ENCODE measurements at regions not wholly inside any gene's neighbourhood (a gene's known extent, or its start where the extent isn't known, plus 50 kb on each side); places are given as distances from the start of the nearest gene placed in this dataset.
"Not testable (repeated sequence)": the region's sequence is repeated elsewhere in the genome, so short reads cannot be mapped to it uniquely, and the experiment has no call there.

DNA sequence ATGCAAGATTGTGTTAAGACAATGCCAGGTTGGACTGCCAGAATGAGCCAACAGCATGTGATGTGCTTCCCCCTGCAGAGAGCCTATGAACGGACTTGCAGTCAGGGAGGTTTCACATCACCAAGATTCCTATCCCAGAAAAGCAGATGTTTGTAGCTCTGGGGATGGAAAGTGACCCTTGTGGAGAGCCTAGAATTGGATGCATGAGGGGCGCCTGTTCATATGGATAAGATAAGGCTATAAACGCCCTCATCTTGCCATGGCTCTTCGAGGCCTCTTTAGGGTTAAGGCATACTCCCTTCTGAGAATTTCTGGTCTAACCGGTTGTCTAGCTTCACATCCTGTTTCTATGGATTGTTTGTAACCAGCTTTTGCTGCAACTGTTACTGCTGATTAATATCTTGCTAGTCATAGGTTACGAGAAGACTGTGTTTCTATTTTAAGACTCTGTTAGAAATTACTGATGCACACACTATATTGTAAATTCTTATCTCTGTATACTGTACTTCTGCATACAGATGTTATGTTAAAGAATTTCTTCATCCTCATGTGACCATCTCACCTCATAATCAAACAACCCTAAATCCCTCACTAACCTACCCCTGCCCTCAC, 295.8 kb downstream of the PTGER3 start:
- not testable (repeated sequence) for DNase-seq (ENCODE audit: low read depth)

DNA sequence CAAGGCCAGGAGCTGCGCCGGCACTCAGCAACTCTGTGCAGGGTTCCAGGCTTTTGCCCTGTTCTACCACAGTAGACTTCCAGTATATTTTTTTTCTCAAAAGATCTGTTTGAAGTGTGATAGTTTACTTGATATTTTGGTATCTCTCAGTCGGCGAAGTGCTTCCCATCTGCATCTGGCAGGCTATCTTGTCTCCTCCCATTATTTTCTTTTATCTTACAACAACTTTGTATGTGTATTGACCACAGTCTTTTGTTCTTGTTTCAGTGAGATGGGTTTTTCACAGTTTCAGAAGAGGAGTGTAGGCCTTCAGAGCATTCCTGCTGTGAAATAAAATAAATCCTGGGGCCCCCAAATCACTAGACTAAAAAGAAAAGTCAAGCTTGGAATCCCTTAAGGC, 292.9 kb downstream of the PTGER3 start:
- DNase-seq (ENCODE audit: low read depth) = no peak

DNA sequence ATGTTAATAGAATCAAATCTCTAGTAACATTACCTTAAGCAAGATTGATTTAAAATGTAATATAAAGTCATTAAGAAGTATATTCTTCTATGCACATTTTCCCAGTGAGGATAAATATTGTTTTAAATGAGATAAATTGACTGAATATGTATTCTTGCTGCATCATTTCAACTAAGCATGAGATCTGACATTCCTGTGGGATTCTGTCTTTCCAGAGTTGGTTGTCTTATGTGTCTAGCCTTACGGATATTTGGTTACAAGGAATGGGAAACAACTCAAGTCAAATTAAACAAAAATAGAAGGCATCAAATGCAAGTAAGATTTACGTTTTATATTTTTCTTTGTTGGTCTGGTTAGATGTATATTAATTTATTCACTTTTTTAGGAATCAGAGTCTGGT, 287.5 kb downstream of the PTGER3 start:
- DNase-seq (ENCODE audit: low read depth) = no peak

DNA sequence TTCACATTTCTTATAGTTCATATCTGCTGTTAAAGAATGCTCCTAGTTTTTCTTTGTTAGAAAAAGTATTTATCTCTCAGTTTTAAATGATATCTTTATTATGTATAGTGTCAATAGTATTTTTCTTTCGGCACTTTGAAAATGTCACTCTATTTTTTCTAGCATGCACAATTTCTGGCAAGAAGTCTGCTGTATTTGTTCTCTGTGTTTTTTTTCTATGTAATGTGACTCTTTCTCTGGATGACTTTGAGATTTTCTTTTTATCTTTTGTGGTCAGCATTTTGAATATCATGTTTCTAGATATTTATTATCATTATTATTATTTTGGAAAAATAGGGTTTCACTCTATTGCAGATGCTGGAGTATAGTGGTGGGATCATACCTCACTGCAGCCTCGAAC, 285.2 kb downstream of the PTGER3 start:
- no peak for DNase-seq (ENCODE audit: low read depth)

- DNase-seq (ENCODE audit: low read depth) = no peak
These were observed 282.9 kb downstream of the PTGER3 start for GRCh38 chr1:70764747-70765146.

DNA sequence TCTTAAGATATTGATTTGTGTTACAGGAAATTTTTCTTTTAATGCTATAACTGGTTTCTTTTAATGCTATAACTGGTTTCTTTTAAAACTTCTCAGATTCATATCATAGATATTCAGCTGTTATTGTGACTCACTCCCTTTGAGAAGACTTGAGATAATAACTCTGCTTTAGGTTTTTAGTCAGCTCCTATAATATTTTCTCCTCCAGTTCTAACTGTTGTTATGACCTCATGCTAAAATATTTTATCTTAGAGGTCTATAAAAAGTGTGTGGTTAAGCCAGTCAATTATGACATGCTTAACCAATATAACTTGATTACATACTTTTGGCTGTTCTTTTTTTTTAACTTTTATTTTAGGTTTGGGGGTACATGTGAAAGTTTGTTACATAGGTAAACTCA, 280.2 kb downstream of the PTGER3 start:
- DNase-seq (ENCODE audit: low read depth) = no peak

DNA sequence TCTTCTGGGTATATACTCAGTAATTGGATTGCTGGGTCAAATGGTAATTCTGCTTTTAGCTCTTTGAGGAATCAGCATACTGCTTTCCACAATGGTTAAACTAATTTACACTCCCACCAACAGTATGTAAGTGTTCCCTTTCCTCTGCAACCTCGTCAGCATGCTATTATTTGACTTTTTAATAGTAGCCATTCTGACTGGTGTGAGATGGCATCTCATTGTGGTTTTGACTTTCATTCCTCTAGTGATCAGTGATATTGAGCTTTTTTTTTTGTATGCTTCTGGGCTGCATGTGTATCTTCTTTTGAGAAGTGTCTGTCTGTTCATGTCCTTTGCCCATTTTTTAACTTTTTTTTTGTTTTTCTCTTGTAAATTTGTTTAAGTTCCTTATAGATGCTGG, 279.4 kb downstream of the PTGER3 start:
- DNase-seq (ENCODE audit: low read depth) = no peak

GRCh38 chr1:70778056-70778762, 269.4 kb downstream of the PTGER3 start:
- no peak for DNase-seq (ENCODE audit: low read depth)

DNA sequence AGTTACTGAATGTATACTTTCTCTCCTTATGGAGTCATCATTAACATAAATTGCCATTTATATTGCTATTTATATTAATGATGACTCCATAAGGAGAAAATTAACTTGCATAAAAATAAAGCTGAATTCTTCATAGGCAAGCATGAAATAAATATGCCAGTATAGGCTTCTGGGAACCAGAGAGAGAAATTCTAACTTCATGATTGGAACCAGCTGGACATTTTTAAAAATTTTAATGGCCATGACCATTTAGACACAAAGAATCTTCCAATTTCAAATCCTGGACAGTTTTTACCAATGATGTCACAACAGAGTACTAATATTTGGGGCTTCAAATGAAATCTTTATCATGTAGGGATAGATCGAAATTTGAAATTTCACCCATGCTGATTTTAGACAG, 268.7 kb downstream of the PTGER3 start:
- DNase-seq (ENCODE audit: low read depth) = no peak

DNA sequence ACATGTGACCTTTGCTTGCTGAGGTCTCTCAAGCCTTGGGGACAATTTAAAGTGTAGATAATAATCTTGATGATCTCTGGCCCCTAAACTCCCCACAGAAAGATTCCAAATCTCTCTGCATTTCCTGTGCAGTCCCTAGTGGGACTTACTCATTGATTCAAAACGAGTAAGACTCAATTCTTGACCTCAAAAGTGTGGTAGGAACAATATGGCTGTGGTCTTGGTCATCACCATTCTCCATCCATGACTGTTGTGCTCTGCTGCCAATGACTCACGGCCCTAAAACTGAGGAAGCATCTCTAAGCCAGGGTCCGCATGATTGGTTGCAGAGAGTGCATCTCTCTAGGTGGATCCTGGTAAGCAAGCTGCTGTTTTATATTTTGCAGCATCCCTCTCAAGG, 268.0 kb downstream of the PTGER3 start:
- no peak for DNase-seq (ENCODE audit: low read depth)

GRCh38 chr1:70785287-70785686, 262.3 kb downstream of the PTGER3 start:
- no peak for DNase-seq (ENCODE audit: low read depth)

DNA sequence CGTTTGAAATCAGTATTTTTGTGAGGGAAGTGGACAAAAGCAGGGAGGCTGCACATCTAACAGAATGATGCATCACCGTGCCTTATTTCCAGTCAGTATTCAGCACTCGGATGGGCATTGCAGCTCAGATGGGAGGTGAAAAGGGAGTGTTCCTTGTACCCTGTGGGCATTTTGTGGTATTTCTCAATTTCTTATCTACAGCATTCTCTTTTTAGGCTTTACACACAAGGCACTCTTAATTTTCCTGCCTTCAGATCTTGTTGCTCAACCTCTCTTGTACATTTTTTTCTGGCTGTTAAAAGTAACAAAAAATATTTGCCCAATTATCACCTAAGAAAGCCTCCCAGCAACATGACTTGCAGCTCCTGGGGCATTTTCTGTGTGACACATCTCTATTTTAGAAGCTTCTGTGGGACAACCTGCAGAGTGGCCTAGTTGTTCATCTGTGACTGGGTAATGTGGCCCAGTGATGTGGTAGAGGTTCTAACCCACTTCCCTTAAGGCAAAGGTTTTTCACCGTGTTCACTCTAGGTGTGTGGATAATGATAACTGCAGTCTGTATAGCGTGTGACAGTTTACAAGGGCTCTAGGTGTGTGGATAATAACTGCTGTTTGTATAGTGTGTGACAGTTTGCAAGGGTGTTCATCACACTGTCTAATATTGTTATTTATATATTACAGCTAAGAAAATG, 257.2 kb downstream of the PTGER3 start:
- DNase-seq (ENCODE audit: low read depth) = no peak

- DNase-seq (ENCODE audit: low read depth) = not testable (repeated sequence)
These were observed 252.6 kb downstream of the PTGER3 start for GRCh38 chr1:70795064-70795463.

- not testable (repeated sequence) for DNase-seq (ENCODE audit: low read depth)
These were observed 251.3 kb downstream of the PTGER3 start for GRCh38 chr1:70796298-70796697.

GRCh38 chr1:70802625-70803024, 245.0 kb downstream of the PTGER3 start:
- DNase-seq (ENCODE audit: low read depth) = not testable (repeated sequence)

- no peak for DNase-seq (ENCODE audit: low read depth)
These were observed 242.0 kb downstream of the PTGER3 start for GRCh38 chr1:70805641-70806040.

DNA sequence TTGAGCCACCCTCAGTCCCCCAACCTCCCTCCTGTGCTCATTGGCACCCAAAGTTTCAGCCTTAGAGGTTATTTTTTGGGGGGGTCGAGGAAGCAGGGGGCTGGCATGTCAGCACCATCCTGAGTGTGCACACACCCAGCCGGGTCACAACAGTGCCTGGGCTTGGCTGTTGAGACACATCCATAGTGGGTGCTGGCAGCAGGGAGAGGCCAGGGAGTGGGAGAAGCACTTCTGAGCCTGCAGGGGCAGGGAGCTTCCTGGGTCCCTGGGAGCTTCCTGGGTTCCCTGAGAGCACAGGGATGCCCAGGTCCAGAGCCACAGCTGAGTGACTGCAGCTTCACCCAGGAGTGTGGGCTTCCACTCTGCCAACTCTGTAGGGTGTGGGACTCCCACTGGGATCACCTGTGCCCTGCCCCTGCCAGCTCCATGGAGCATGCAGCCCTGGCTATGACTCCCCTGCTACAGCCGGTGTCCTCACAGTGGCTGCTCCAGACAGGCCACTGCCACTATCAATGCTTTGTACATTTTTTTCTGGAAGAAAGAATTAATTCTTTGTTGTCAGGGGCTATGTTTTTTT, 240.4 kb downstream of the PTGER3 start:
- no peak for DNase-seq (ENCODE audit: low read depth)

GRCh38 chr1:70809069-70809468, 238.5 kb downstream of the PTGER3 start:
- no peak for DNase-seq (ENCODE audit: low read depth)

GRCh38 chr1:70811815-70812214, 235.8 kb downstream of the PTGER3 start:
- DNase-seq (ENCODE audit: low read depth) = no peak

DNA sequence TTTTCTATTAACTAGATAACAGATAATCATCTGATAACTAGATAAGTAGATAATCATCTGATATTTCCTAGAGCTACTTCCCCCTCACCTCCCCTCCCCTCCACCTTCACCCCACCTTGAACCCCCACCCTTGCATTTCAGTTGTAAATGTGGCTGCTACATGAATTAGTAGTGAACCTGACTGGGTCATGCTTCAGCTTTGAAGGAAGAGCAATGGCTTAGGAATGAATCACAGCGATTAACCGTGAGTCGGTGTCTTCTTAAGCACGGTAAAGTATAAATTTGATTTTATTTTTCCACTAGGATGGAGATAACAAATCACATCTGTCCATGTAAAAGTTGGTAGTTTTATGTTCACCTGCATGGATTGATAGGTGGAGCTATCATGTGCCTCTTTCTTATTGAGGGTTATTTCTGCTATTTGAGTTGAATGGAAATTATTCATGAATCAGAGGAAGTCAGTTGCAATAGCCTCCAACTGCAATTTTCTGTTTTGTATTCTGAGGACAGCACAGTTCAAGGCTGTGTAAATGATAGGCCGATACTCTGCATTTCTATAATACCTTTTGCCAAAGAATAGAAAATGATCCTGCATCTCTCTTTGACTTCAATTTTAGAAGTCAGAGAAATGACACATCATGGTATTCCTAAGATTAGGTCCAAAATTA, 235.0 kb downstream of the PTGER3 start:
- no peak for DNase-seq (ENCODE audit: low read depth)

GRCh38 chr1:70818401-70818800, 229.2 kb downstream of the PTGER3 start:
- DNase-seq (ENCODE audit: low read depth) = no peak

GRCh38 chr1:70819231-70819630, 228.4 kb downstream of the PTGER3 start:
- no peak for DNase-seq (ENCODE audit: low read depth)

GRCh38 chr1:70819785-70820184, 227.8 kb downstream of the PTGER3 start:
- DNase-seq (ENCODE audit: low read depth) = no peak
